ENCODE measurements at regions not wholly inside any gene's neighbourhood (a gene's known extent, or its start where the extent isn't known, plus 50 kb on each side); places are given as distances from the start of the nearest gene placed in this dataset.
A peak's percentile ranks its signal among the peaks of the same experiment; 100 is the strongest.

DNA sequence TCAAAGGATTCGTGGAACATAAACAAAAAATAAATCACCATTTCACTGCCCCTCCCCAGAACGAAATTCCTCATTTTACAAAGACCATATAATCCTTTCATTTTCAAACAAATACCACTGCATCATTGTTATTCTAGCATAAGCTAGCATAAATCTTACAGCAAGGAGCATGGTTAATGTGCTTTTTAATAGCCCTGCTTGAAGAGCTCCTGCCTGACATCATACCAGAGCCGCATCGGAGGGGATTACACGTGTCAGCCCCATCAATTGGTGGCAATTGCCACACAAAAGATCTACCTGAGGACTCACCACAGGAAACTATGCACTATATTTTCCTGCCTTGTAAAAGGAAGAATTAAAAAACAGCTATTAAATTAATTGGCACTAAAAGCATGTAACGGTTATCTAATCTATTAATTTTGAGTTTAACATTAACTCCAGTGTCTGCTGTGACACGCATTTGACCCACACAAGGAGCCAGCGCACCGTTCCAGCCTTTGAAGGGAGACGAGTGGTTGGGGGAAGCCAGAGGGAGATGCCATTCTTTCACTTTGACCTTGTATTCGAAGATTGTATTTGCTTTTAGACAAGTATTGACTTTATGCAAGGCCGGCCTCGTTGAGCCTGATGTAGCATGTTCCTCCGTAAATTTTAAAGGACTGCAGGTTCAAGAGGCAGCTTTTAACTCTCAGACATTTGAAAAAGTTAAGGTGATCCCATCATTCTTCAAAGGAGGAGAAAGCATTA, 261.1 kb upstream of the RNF32 start (continued):
- no peak for TF ChIP-seq MAZ (IDR thresholded peaks at IDR 0.05; ENCODE audit: borderline replicate concordance, low read depth, low read length)
- no peak for TF ChIP-seq MAZ (CRISPR knock-in tag; IDR thresholded peaks at IDR 0.05; ENCODE audit: low read depth)
- TF ChIP-seq, protein P1, sequence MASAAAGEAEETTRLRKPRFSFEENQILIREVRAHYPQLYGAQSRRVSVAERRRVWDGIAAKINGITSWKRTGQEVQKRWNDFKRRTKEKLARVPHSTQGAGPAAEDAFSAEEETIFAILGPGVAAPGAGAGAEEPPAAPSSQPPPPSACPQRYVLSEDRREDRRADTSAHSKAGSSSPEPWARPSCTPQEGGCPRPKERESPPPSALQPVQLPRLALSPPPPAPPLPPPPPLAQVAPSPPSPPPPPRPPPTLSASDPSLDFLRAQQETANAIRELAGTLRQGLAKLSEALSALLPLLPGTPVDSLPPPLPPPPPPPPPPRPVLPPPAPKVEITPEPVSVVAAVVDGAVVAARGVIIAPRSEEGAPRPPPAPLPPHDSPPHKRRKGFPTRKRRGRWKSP (CRISPR knock-in tag; IDR thresholded peaks at IDR 0.05): no peak
- TF ChIP-seq, protein P2, sequence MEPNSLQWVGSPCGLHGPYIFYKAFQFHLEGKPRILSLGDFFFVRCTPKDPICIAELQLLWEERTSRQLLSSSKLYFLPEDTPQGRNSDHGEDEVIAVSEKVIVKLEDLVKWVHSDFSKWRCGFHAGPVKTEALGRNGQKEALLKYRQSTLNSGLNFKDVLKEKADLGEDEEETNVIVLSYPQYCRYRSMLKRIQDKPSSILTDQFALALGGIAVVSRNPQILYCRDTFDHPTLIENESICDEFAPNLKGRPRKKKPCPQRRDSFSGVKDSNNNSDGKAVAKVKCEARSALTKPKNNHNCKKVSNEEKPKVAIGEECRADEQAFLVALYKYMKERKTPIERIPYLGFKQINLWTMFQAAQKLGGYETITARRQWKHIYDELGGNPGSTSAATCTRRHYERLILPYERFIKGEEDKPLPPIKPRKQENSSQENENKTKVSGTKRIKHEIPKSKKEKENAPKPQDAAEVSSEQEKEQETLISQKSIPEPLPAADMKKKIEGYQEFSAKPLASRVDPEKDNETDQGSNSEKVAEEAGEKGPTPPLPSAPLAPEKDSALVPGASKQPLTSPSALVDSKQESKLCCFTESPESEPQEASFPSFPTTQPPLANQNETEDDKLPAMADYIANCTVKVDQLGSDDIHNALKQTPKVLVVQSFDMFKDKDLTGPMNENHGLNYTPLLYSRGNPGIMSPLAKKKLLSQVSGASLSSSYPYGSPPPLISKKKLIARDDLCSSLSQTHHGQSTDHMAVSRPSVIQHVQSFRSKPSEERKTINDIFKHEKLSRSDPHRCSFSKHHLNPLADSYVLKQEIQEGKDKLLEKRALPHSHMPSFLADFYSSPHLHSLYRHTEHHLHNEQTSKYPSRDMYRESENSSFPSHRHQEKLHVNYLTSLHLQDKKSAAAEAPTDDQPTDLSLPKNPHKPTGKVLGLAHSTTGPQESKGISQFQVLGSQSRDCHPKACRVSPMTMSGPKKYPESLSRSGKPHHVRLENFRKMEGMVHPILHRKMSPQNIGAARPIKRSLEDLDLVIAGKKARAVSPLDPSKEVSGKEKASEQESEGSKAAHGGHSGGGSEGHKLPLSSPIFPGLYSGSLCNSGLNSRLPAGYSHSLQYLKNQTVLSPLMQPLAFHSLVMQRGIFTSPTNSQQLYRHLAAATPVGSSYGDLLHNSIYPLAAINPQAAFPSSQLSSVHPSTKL (CRISPR knock-in tag; IDR thresholded peaks at IDR 0.05): peak; percentile 93
- no peak for TF ChIP-seq ZNF570 (CRISPR knock-in tag; IDR thresholded peaks at IDR 0.05; ENCODE audit: borderline replicate concordance)
- TF ChIP-seq, protein P3, sequence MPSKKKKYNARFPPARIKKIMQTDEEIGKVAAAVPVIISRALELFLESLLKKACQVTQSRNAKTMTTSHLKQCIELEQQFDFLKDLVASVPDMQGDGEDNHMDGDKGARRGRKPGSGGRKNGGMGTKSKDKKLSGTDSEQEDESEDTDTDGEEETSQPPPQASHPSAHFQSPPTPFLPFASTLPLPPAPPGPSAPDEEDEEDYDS (CRISPR knock-in tag; IDR thresholded peaks at IDR 0.05): no peak
- no peak for TF ChIP-seq ZNF460 (CRISPR knock-in tag; IDR thresholded peaks at IDR 0.05; ENCODE audit: borderline replicate concordance)
- TF ChIP-seq ZKSCAN8 (CRISPR knock-in tag; IDR thresholded peaks at IDR 0.05; ENCODE audit: borderline replicate concordance): no peak
- TF ChIP-seq ATF1 (CRISPR knock-in tag; IDR thresholded peaks at IDR 0.05): no peak
- TF ChIP-seq, protein P4, sequence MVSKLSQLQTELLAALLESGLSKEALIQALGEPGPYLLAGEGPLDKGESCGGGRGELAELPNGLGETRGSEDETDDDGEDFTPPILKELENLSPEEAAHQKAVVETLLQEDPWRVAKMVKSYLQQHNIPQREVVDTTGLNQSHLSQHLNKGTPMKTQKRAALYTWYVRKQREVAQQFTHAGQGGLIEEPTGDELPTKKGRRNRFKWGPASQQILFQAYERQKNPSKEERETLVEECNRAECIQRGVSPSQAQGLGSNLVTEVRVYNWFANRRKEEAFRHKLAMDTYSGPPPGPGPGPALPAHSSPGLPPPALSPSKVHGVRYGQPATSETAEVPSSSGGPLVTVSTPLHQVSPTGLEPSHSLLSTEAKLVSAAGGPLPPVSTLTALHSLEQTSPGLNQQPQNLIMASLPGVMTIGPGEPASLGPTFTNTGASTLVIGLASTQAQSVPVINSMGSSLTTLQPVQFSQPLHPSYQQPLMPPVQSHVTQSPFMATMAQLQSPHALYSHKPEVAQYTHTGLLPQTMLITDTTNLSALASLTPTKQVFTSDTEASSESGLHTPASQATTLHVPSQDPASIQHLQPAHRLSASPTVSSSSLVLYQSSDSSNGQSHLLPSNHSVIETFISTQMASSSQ (IDR thresholded peaks at IDR 0.05; ENCODE audit: low read depth): no peak
- TF ChIP-seq, protein P4 (CRISPR knock-in tag; IDR thresholded peaks at IDR 0.05; ENCODE audit: borderline replicate concordance): peak; percentile 48; the same call in 1 of the 2 replicates
- no peak for TF ChIP-seq ZNF772 (CRISPR knock-in tag; IDR thresholded peaks at IDR 0.05)
- TF ChIP-seq PHF21A (CRISPR knock-in tag; IDR thresholded peaks at IDR 0.05): peak; percentile 22; the same call in 1 of the 2 replicates
- TF ChIP-seq GABPA (IDR thresholded peaks at IDR 0.05; ENCODE audit: low read depth, low read length): no peak
- TF ChIP-seq GABPA (CRISPR knock-in tag; IDR thresholded peaks at IDR 0.05; ENCODE audit: low read depth): no peak
- TF ChIP-seq, protein P5, sequence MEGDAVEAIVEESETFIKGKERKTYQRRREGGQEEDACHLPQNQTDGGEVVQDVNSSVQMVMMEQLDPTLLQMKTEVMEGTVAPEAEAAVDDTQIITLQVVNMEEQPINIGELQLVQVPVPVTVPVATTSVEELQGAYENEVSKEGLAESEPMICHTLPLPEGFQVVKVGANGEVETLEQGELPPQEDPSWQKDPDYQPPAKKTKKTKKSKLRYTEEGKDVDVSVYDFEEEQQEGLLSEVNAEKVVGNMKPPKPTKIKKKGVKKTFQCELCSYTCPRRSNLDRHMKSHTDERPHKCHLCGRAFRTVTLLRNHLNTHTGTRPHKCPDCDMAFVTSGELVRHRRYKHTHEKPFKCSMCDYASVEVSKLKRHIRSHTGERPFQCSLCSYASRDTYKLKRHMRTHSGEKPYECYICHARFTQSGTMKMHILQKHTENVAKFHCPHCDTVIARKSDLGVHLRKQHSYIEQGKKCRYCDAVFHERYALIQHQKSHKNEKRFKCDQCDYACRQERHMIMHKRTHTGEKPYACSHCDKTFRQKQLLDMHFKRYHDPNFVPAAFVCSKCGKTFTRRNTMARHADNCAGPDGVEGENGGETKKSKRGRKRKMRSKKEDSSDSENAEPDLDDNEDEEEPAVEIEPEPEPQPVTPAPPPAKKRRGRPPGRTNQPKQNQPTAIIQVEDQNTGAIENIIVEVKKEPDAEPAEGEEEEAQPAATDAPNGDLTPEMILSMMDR (CRISPR knock-in tag; IDR thresholded peaks at IDR 0.05): no peak
- TF ChIP-seq, protein P6, sequence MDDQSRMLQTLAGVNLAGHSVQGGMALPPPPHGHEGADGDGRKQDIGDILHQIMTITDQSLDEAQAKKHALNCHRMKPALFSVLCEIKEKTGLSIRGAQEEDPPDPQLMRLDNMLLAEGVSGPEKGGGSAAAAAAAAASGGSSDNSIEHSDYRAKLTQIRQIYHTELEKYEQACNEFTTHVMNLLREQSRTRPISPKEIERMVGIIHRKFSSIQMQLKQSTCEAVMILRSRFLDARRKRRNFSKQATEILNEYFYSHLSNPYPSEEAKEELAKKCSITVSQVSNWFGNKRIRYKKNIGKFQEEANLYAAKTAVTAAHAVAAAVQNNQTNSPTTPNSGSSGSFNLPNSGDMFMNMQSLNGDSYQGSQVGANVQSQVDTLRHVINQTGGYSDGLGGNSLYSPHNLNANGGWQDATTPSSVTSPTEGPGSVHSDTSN (CRISPR knock-in tag; IDR thresholded peaks at IDR 0.05; ENCODE audit: borderline replicate concordance): no peak

Measured in HepG2 (cell line).